H1 (cell line): ENCODE measurements at regions not wholly inside any gene's neighbourhood (a gene's known extent, or its start where the extent isn't known, plus 50 kb on each side); places are given as distances from the start of the nearest gene placed in this dataset.

ENCODE experiments used
- CTCF ChIA-PET: fragments of 300-600 bp; sonication (Branson Sonifier 250); formaldehyde crosslinking; loops from one replicate; lab custom pipeline; 2021; ENCODE audit not compliant: partially characterized antibody; lab: Charles Lee
- POLR2A ChIA-PET: fragments of 300-600 bp; sonication (Branson Sonifier 250); formaldehyde crosslinking; loops from one replicate; lab custom pipeline; 2021; ENCODE audit warnings: inconsistent platforms; ENCODE audit not compliant: partially characterized antibody; lab: Charles Lee
- DNase-seq, 2 experiments: peaks; one replicate each; pipeline versions ENCODE4 v3.0.0 to v3.0.0-alpha.2; 2010 to 2022; ENCODE audit warnings: low spot score in 2 of 2, low read depth in 1 of 2, mixed read lengths in 1 of 2
- FAIRE-seq: peaks from 2 replicates; lab custom pipeline; 2011; peaks lifted over from hg19 to GRCh38; lab: Jason Lieb, UNC
- H2AFZ ChIP-seq: 2 replicates; pipeline ENCODE4 v1.8.1; 2012; ENCODE audit warnings: low read length, inconsistent platforms
- H2AK5ac ChIP-seq: 2 replicates; pipeline ENCODE4 v1.6.1; 2013; ENCODE audit warnings: low read depth, low read length
- H2BK120ac ChIP-seq: replicated peaks from 2 replicates; pipeline ENCODE3; 2013; ENCODE audit warnings: low read depth, low read length, inconsistent platforms
- H2BK12ac ChIP-seq: 2 replicates; pipeline ENCODE4 v1.6.1; 2013; ENCODE audit warnings: low read depth, low read length
- H2BK15ac ChIP-seq: 2 replicates; pipeline ENCODE4 v1.6.1; 2013; ENCODE audit warnings: low read length
- H2BK20ac ChIP-seq: 2 replicates; pipeline ENCODE4 v1.6.1; 2013; ENCODE audit warnings: low read length
- H2BK5ac ChIP-seq: 2 replicates; pipeline ENCODE4 v1.6.1; 2013; ENCODE audit warnings: low read depth, low read length
- H3K14ac ChIP-seq: 2 replicates; pipeline ENCODE4 v1.6.1; 2013; ENCODE audit warnings: inconsistent platforms; ENCODE audit not compliant: insufficient read length
- H3K18ac ChIP-seq: 2 replicates; pipeline ENCODE4 v1.6.1; 2013; ENCODE audit warnings: low read length; ENCODE audit errors: extremely low read depth
- H3K23ac ChIP-seq: 2 replicates; pipeline ENCODE4 v1.6.1; 2013; ENCODE audit warnings: inconsistent platforms; ENCODE audit not compliant: insufficient read length
- H3K23me2 ChIP-seq: 2 replicates; pipeline ENCODE4 v1.6.1; 2013; ENCODE audit warnings: low read depth, low read length
- H3K27ac ChIP-seq: 2 replicates; pipeline ENCODE4 v1.6.1; 2011; ENCODE audit warnings: low read depth, low read length, inconsistent platforms
- H3K27me3 ChIP-seq, 4 experiments: replicated peaks in 1 of 4; 1 replicate in 1 of 4; 2 replicates in 3 of 4; pipeline versions ENCODE4 v1.6.1 to v1.8.1; 2011 to 2013; ENCODE audit warnings: low read length in 3 of 4, mild to moderate bottlenecking in 3 of 4, inconsistent platforms in 2 of 4, mixed read lengths in 2 of 4, moderate library complexity in 1 of 4; ENCODE audit not compliant: control insufficient read depth in 3 of 4, insufficient read depth in 3 of 4; ENCODE audit errors: extremely low read depth in 1 of 4
- H3K36me3 ChIP-seq, 4 experiments: 2 replicates each; pipeline versions ENCODE4 v1.6.1 to v1.8.1; 2011 to 2013; ENCODE audit warnings: mild to moderate bottlenecking in 4 of 4, low read length in 3 of 4, moderate library complexity in 2 of 4, control low read depth in 1 of 4, inconsistent platforms in 1 of 4; ENCODE audit not compliant: insufficient read depth in 4 of 4, control insufficient read depth in 2 of 4
- H3K4ac ChIP-seq: replicated peaks from 2 replicates; pipeline ENCODE3; 2013; ENCODE audit warnings: low read length, low read depth, mixed read lengths, inconsistent platforms; ENCODE audit not compliant: insufficient read length
- H3K4me1 ChIP-seq, 4 experiments: replicated peaks in 1 of 4; 1 replicate in 1 of 4; 2 replicates in 3 of 4; pipeline versions ENCODE4 v1.6.1 to v1.8.1; 2011 to 2013; ENCODE audit warnings: low read length in 3 of 4, inconsistent platforms in 2 of 4, mixed read lengths in 1 of 4; ENCODE audit not compliant: insufficient read depth in 4 of 4, control insufficient read depth in 3 of 4
- H3K4me2 ChIP-seq, 2 experiments: 2 replicates each; pipeline versions ENCODE4 v1.6.1 to v1.8.1; 2011 to 2013; ENCODE audit warnings: low read depth in 2 of 2, low read length in 2 of 2, control low read depth in 1 of 2, inconsistent platforms in 1 of 2, mild to moderate bottlenecking in 1 of 2; ENCODE audit not compliant: insufficient read depth in 1 of 2
- H3K4me3 ChIP-seq, 4 experiments: fragments of 200-600, 300-600 bp in 1 of 4; sonication (generic), shearing (Covaris generic), sonication (Bioruptor Twin) in 1 of 4; 2 replicates each; pipeline versions ENCODE4 v1.5.1 to v1.8.1; 2011 to 2016; ENCODE audit warnings: low read length in 4 of 4, low read depth in 3 of 4, control low read depth in 2 of 4, inconsistent platforms in 2 of 4, mild to moderate bottlenecking in 2 of 4, mixed read lengths in 1 of 4, moderate library complexity in 1 of 4; ENCODE audit not compliant: insufficient read depth in 2 of 4; ENCODE audit errors: extremely low read depth in 1 of 4
- H3K56ac ChIP-seq: replicated peaks from 2 replicates; pipeline ENCODE3; 2013; ENCODE audit warnings: low read depth, mild to moderate bottlenecking, mixed read lengths, low read length, inconsistent platforms; ENCODE audit not compliant: insufficient read length
- H3K79me1 ChIP-seq: 2 replicates; pipeline ENCODE4 v1.6.1; 2013; ENCODE audit warnings: low read depth, low read length, control low read depth
- H3K79me2 ChIP-seq, 2 experiments: 2 replicates each; pipeline versions ENCODE4 v1.6.1 to v1.8.1; 2012 to 2013; ENCODE audit warnings: low read length in 2 of 2, mild to moderate bottlenecking in 2 of 2, inconsistent platforms in 1 of 2; ENCODE audit not compliant: insufficient read depth in 2 of 2, control insufficient read depth in 1 of 2
- H3K9ac ChIP-seq, 4 experiments: replicated peaks in 1 of 4; 1 replicate in 1 of 4; 2 replicates in 3 of 4; pipeline versions ENCODE4 v1.6.1 to v1.8.1; 2011 to 2013; ENCODE audit warnings: low read depth in 3 of 4, low read length in 3 of 4, control low read depth in 2 of 4, mild to moderate bottlenecking in 2 of 4, moderate library complexity in 2 of 4, inconsistent platforms in 1 of 4; ENCODE audit errors: extremely low read depth in 1 of 4
- H3K9me3 ChIP-seq, 2 experiments: 2 replicates each; pipeline versions ENCODE4 v1.6.1 to v1.8.1; 2012 to 2013; ENCODE audit warnings: mild to moderate bottlenecking in 2 of 2, moderate library complexity in 2 of 2, control low read depth in 1 of 2, inconsistent platforms in 1 of 2, low read depth in 1 of 2, low read length in 1 of 2, mixed read lengths in 1 of 2; ENCODE audit not compliant: insufficient read depth in 2 of 2
- H4K20me1 ChIP-seq, 2 experiments: replicated peaks in 1 of 2; 2 replicates each; pipeline versions ENCODE3 to v1.8.1; 2011 to 2013; ENCODE audit warnings: inconsistent platforms in 2 of 2, low read length in 2 of 2, mild to moderate bottlenecking in 1 of 2; ENCODE audit not compliant: insufficient read depth in 2 of 2, control insufficient read depth in 1 of 2
- H4K5ac ChIP-seq: 2 replicates; pipeline ENCODE4 v1.6.1; 2013; ENCODE audit warnings: low read length, low read depth, mixed read lengths, inconsistent platforms; ENCODE audit not compliant: insufficient read length
- H4K8ac ChIP-seq: 2 replicates; pipeline ENCODE4 v1.8.0; 2013; ENCODE audit warnings: mild to moderate bottlenecking, moderate library complexity, low read length, inconsistent platforms; ENCODE audit not compliant: insufficient read depth; ENCODE audit errors: extremely low read depth
- H4K91ac ChIP-seq: replicated peaks from 2 replicates; pipeline ENCODE3; 2013; ENCODE audit warnings: low read length, mixed read lengths, inconsistent platforms; ENCODE audit not compliant: insufficient read length
- KDM5A ChIP-seq: fragments of 200-600 bp; IDR thresholded peaks from 2 replicates; pipeline ENCODE4 v1.7.1; 2012; ENCODE audit warnings: mild to moderate bottlenecking, low read length, inconsistent platforms, mixed read lengths
- RXRA ChIP-seq: IDR thresholded peaks from 2 replicates; pipeline ENCODE4 v1.6.1; 2011; ENCODE audit warnings: low read depth, mild to moderate bottlenecking, low read length, moderate library complexity; ENCODE audit not compliant: insufficient read depth
- SIRT6 ChIP-seq: IDR thresholded peaks from one replicate; pipeline ENCODE4 v1.7.1; 2012; ENCODE audit warnings: low read length, inconsistent platforms
- SP1 ChIP-seq: IDR thresholded peaks from 2 replicates; pipeline ENCODE4 v1.6.1; 2011; ENCODE audit warnings: low read depth, low read length
- WGBS, 2 experiments: shearing (Covaris generic) in 1 of 2; methylation state at CpG; one replicate each; pipeline versions ENCODE4 v1.1.6 to v1.1.7; 2013 to 2015; ENCODE audit warnings: low lambda C conversion rate in 2 of 2, mixed read lengths in 2 of 2, inconsistent platforms in 1 of 2, low coverage in 1 of 2, missing lambda C conversion rate in 1 of 2; ENCODE audit not compliant: insufficient replicate concordance in 2 of 2, insufficient coverage in 1 of 2, insufficient read length in 1 of 2; ENCODE audit errors: extremely low coverage in 1 of 2, missing lambda C conversion rate in 1 of 2; 5-methylcytosine and 5-hydroxymethylcytosine counted together
- TF ChIP-seq, protein P1 (sequence below), 3 experiments: IDR thresholded peaks; 1 replicate in 2 of 3; 2 replicates in 1 of 3; pipeline versions ENCODE4 v1.5.1 to v1.6.1; 2011; ENCODE audit warnings: low read length in 3 of 3, mild to moderate bottlenecking in 3 of 3, inconsistent platforms in 2 of 3, low read depth in 1 of 3, moderate library complexity in 1 of 3; ENCODE audit not compliant: insufficient read depth in 1 of 3; ENCODE audit errors: control extremely low read depth in 1 of 3

DNA sequence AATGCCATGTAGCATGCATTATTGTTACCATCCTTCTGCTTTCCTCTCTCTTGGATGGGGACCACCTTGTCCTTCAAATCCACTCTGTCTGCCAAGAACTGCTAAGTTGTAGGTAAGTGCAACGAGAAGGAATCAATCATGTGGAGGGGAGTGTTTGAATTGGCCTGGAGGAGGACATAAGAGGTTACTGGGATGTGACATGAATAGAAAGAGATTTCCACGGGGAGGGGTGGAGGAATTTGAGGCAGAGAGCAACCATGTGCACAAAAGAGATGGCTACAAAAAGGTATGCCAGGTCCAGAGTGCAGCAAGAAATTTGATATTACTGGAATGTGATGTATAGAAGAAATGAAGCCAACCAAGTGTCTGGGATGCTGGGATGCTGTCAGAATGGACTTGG lies 648.9 kb upstream of the KLF4 start:
- Histone ChIP-seq H2BK120ac (no peak overlapping the region), H4K5ac (no peak overlapping the region), H3K79me2 (no peaks in the 10 kb centered on the region), H2BK5ac (no peak overlapping the region), H3K4me1 (peaks cover 0 to 3% (median 0%) of the 10 kb centered on the region in 4 experiments; a peak in 1 of 7 replicates), H3K4me3 (no peak overlapping the region), H2AK5ac (no peak overlapping the region), H3K27me3 (no peaks in the 10 kb centered on the region), H4K20me1 (no peaks in the 10 kb centered on the region), H3K56ac (no peak overlapping the region), H3K27ac (no peak overlapping the region), H3K79me1 (no peaks in the 10 kb centered on the region), H3K18ac (no peak overlapping the region), H3K23ac (no peak overlapping the region), H3K9me3 (no peaks in the 10 kb centered on the region), H2BK20ac (no peak overlapping the region), H3K4ac (no peak overlapping the region), H2BK12ac (no peak overlapping the region), H3K36me3 (no peaks in the 10 kb centered on the region), H4K8ac (no peak overlapping the region), H2AFZ (no peak overlapping the region), H4K91ac (no peak overlapping the region), H3K4me2 (no peak overlapping the region), H3K9ac (no peak overlapping the region), H3K23me2 (no peaks in the 10 kb centered on the region), H3K14ac (no peak overlapping the region), H2BK15ac (no peak overlapping the region)
- ChIA-PET CTCF (no interaction called here), POLR2A (no interaction called here)
- no peak for DNase-seq
- FAIRE-seq, result no peak
- WGBS, 2 experiments, result 96% methylated on average over 2 of the region's 2 CpGs; no CpG with 5 or more reads in 1 of the 2 experiments
- no peak for TF ChIP-seq KDM5A
- no peak for TF ChIP-seq SIRT6
- no peak for TF ChIP-seq RXRA
- no peak for TF ChIP-seq SP1
- TF ChIP-seq, protein P1, sequence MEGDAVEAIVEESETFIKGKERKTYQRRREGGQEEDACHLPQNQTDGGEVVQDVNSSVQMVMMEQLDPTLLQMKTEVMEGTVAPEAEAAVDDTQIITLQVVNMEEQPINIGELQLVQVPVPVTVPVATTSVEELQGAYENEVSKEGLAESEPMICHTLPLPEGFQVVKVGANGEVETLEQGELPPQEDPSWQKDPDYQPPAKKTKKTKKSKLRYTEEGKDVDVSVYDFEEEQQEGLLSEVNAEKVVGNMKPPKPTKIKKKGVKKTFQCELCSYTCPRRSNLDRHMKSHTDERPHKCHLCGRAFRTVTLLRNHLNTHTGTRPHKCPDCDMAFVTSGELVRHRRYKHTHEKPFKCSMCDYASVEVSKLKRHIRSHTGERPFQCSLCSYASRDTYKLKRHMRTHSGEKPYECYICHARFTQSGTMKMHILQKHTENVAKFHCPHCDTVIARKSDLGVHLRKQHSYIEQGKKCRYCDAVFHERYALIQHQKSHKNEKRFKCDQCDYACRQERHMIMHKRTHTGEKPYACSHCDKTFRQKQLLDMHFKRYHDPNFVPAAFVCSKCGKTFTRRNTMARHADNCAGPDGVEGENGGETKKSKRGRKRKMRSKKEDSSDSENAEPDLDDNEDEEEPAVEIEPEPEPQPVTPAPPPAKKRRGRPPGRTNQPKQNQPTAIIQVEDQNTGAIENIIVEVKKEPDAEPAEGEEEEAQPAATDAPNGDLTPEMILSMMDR (IDR thresholded peaks at IDR 0.05; ENCODE audit: control extremely low read depth in 1 of 3, insufficient read depth in 1 of 3, low read depth in 1 of 3, low read length in 3 of 3), result no peak
